ENCODE measurements at regions not wholly inside any gene's neighbourhood (a gene's known extent, or its start where the extent isn't known, plus 50 kb on each side); places are given as distances from the start of the nearest gene placed in this dataset.

- no peak overlapping the region for H3K27ac ChIP-seq
- TF ChIP-seq, protein P1, sequence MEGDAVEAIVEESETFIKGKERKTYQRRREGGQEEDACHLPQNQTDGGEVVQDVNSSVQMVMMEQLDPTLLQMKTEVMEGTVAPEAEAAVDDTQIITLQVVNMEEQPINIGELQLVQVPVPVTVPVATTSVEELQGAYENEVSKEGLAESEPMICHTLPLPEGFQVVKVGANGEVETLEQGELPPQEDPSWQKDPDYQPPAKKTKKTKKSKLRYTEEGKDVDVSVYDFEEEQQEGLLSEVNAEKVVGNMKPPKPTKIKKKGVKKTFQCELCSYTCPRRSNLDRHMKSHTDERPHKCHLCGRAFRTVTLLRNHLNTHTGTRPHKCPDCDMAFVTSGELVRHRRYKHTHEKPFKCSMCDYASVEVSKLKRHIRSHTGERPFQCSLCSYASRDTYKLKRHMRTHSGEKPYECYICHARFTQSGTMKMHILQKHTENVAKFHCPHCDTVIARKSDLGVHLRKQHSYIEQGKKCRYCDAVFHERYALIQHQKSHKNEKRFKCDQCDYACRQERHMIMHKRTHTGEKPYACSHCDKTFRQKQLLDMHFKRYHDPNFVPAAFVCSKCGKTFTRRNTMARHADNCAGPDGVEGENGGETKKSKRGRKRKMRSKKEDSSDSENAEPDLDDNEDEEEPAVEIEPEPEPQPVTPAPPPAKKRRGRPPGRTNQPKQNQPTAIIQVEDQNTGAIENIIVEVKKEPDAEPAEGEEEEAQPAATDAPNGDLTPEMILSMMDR (conservative IDR thresholded peaks at IDR 0.05), result no peak
- TF ChIP-seq ZFX (IDR thresholded peaks at IDR 0.05), result no peak
These were observed 587.1 kb downstream of the LMO4 start for GRCh38 chr1:87915771-87916170.

- TF ChIP-seq ZFX (IDR thresholded peaks at IDR 0.05), result no peak
- TF ChIP-seq, protein P1 (conservative IDR thresholded peaks at IDR 0.05), result no peak
- no peak overlapping the region for H3K27ac ChIP-seq
These were observed 588.3 kb downstream of the LMO4 start for GRCh38 chr1:87916965-87917364.

GRCh38 chr1:87918398-87918797, 589.7 kb downstream of the LMO4 start:
- TF ChIP-seq, protein P1 (conservative IDR thresholded peaks at IDR 0.05), result no peak
- TF ChIP-seq ZFX (IDR thresholded peaks at IDR 0.05), result no peak
- no peak overlapping the region for H3K27ac ChIP-seq

DNA sequence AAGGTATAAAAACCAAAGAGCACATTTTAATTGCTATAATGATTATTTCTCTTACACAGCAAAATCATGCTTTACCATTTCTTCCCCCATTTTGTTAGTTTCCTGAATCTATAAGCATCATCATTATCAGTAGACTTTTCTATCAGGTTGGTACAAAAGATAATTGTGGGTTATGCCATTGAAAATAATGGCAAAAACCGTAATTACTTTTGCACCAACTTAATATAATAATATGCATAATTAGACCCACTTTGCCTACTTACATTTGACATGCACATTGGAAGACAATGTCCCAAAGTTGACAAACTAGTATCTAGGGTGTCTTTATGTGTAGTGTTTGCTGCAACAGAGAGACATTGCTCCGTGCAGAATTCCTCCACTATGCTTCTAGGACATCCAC, 594.2 kb downstream of the LMO4 start:
- TF ChIP-seq, protein P1 (conservative IDR thresholded peaks at IDR 0.05), result no peak
- TF ChIP-seq ZFX (IDR thresholded peaks at IDR 0.05), result no peak
- H3K27ac ChIP-seq, result no peak overlapping the region

- TF ChIP-seq, protein P1 (conservative IDR thresholded peaks at IDR 0.05), result no peak
- no peak for TF ChIP-seq ZFX (IDR thresholded peaks at IDR 0.05)
These were observed 597.6 kb downstream of the LMO4 start for GRCh38 chr1:87926131-87926830.

DNA sequence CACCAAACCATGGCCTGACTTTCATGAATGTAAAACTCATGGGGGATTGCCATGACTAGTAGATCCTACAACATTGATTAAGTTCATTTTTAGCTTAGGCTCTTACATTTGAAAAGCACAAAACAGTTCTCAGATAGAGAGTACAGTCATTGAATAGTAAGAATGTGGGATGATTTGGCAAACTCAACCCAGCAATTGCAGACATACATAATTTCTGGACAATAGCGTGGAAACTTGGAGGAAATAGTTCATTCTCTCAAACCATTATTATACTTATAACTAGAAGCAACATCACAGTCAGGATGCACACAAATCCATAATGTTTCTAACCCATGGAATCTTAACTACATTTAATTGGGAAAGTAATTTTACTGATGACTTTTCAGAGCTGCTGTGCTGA, 598.2 kb downstream of the LMO4 start:
- no peak overlapping the region for H3K27ac ChIP-seq

More at GRCh38 chr1:87926131-87926830, 597.6 kb downstream of the LMO4 start:
- no peak overlapping the region for H3K27ac ChIP-seq

More for the DNA sequence above, 598.2 kb downstream of the LMO4 start:
- TF ChIP-seq ZFX (IDR thresholded peaks at IDR 0.05), result no peak
- TF ChIP-seq, protein P1 (conservative IDR thresholded peaks at IDR 0.05), result no peak

Measured in C4-2B (cell line).